SK-N-SH (cell line): ENCODE measurements at regions not wholly inside any gene's neighbourhood (a gene's known extent, or its start where the extent isn't known, plus 50 kb on each side); places are given as distances from the start of the nearest gene placed in this dataset.
"Not testable (repeated sequence)": the region's sequence is repeated elsewhere in the genome, so short reads cannot be mapped to it uniquely, and the experiment has no call there.

Experiments used
- CTCF ChIA-PET: fragments of 300-600, 350-600 bp; formaldehyde crosslinking; extraction: SDS; loops from one replicate; lab custom pipeline; 2021; lab: Yijun Ruan, JAX
- POLR2A ChIA-PET: fragments of 350-600 bp; sonication (Branson Sonifier 250); formaldehyde crosslinking; extraction: SDS; loops from one replicate; lab custom pipeline; 2020; ENCODE audit warnings: antibody characterized with exemption, inconsistent platforms; lab: Yijun Ruan, JAX
- DNase-seq: peaks from one replicate; pipeline ENCODE4 v3.0.0; 2012
- H2AFZ ChIP-seq: fragments of 200-600 bp; sonication (generic); 2 replicates; pipeline ENCODE4 v1.8.1; 2016; ENCODE audit warnings: antibody characterized with exemption, mild to moderate bottlenecking, low read depth
- H3F3A ChIP-seq: fragments of 200-600 bp; sonication (generic); replicated peaks from 2 replicates; pipeline ENCODE3; 2016; ENCODE audit warnings: antibody characterized with exemption, mild to moderate bottlenecking; ENCODE audit not compliant: insufficient read depth
- H3K27ac ChIP-seq, 2 experiments: fragments of 200-500 bp in 1 of 2; fragments of 200-600 bp in 1 of 2; sonication (Bioruptor generic) in 1 of 2; sonication (generic), shearing (Covaris generic) in 1 of 2; 2 replicates each; pipeline versions ENCODE4 v1.5.1 to v1.6.1; 2014 to 2016; ENCODE audit warnings: low read depth in 2 of 2, inconsistent platforms in 1 of 2, low read length in 1 of 2, mild to moderate bottlenecking in 1 of 2, mixed read lengths in 1 of 2
- H3K27me3 ChIP-seq: fragments of 200-600 bp; sonication (generic), shearing (Covaris generic); 2 replicates; pipeline ENCODE4 v1.6.1; 2016; ENCODE audit warnings: mixed run types; ENCODE audit not compliant: insufficient read depth
- H3K36me3 ChIP-seq, 2 experiments: fragments of 200-500 bp in 1 of 2; fragments of 200-600 bp in 1 of 2; sonication (Bioruptor generic) in 1 of 2; sonication (generic) in 1 of 2; replicated peaks in 1 of 2; 2 replicates each; pipeline versions ENCODE3 to v1.5.1; 2014 to 2016; ENCODE audit warnings: low read length in 1 of 2, mild to moderate bottlenecking in 1 of 2; ENCODE audit not compliant: insufficient read depth in 2 of 2, control insufficient read depth in 1 of 2
- H3K4me1 ChIP-seq, 2 experiments: fragments of 200-500 bp in 1 of 2; fragments of 200-600 bp in 1 of 2; sonication (Bioruptor generic) in 1 of 2; sonication (generic), shearing (Covaris generic) in 1 of 2; 2 replicates each; pipeline versions ENCODE4 v1.5.1 to v1.6.1; 2014 to 2016; ENCODE audit warnings: low read depth in 1 of 2, low read length in 1 of 2, mixed run types in 1 of 2; ENCODE audit not compliant: insufficient read depth in 2 of 2, control insufficient read depth in 1 of 2
- H3K4me2 ChIP-seq: fragments of 200-600 bp; sonication (generic), shearing (Covaris generic); 2 replicates; pipeline ENCODE4 v1.6.1; 2017; ENCODE audit warnings: mixed run types
- H3K4me3 ChIP-seq, 2 experiments: fragments of 200-500 bp in 1 of 2; fragments of 200-600 bp in 1 of 2; sonication (Bioruptor generic) in 1 of 2; sonication (generic), shearing (Covaris generic) in 1 of 2; 2 replicates each; pipeline versions ENCODE4 v1.5.1 to v1.8.1; 2014 to 2016; ENCODE audit warnings: low read depth in 2 of 2, inconsistent platforms in 1 of 2, low read length in 1 of 2, mild to moderate bottlenecking in 1 of 2, mixed read lengths in 1 of 2, moderate library complexity in 1 of 2
- H3K79me2 ChIP-seq: fragments of 200-600 bp; sonication (generic); 2 replicates; pipeline ENCODE4 v1.8.1; 2017; ENCODE audit warnings: mild to moderate bottlenecking; ENCODE audit not compliant: insufficient read depth
- H3K9ac ChIP-seq: fragments of 200-600 bp; sonication (generic); 2 replicates; pipeline ENCODE4 v1.6.1; 2017; ENCODE audit warnings: mixed run types
- H3K9me2 ChIP-seq: fragments of 200-600 bp; sonication (generic); 2 replicates; pipeline ENCODE4 v1.6.1; 2017; ENCODE audit warnings: mixed run types
- H3K9me3 ChIP-seq: fragments of 200-600 bp; sonication (generic); 2 replicates; pipeline ENCODE4 v1.6.1; 2017; ENCODE audit warnings: mixed run types, mild to moderate bottlenecking, moderate library complexity
- H4K20me1 ChIP-seq: fragments of 200-600 bp; sonication (generic); 2 replicates; pipeline ENCODE4 v1.6.1; 2017; ENCODE audit warnings: mild to moderate bottlenecking, mixed run types; ENCODE audit not compliant: insufficient read depth
- ELF1 ChIP-seq: IDR thresholded peaks from 2 replicates; pipeline ENCODE4 v1.4.0; 2012
- FOXJ3 ChIP-seq: sonication (generic); formaldehyde crosslinking; IDR thresholded peaks from 2 replicates; pipeline ENCODE4 v1.5.1; 2020; ENCODE audit warnings: mild to moderate bottlenecking, missing genetic modification reagents
- JUND ChIP-seq: IDR thresholded peaks from 2 replicates; pipeline ENCODE4 v1.4.0; 2012
- NFIC ChIP-seq: IDR thresholded peaks from 2 replicates; pipeline ENCODE4 v1.4.0; 2012; ENCODE audit warnings: borderline replicate concordance
- RAD21 ChIP-seq: IDR thresholded peaks from 2 replicates; pipeline ENCODE4 v1.6.1; 2012; ENCODE audit warnings: mild to moderate bottlenecking, low read length
- RFX5 ChIP-seq: IDR thresholded peaks from 2 replicates; pipeline ENCODE4 v1.6.1; 2012; ENCODE audit warnings: mild to moderate bottlenecking, improper control_type of control experiment, low read length
- TEAD4 ChIP-seq: IDR thresholded peaks from 2 replicates; pipeline ENCODE4 v1.4.0; 2012; ENCODE audit warnings: mild to moderate bottlenecking, borderline replicate concordance; ENCODE audit not compliant: insufficient read depth
- WGBS: methylation state at CpG from one replicate; pipeline ENCODE4 v1.1.6; 2017; ENCODE audit warnings: low lambda C conversion rate; 5-methylcytosine and 5-hydroxymethylcytosine counted together

DNA sequence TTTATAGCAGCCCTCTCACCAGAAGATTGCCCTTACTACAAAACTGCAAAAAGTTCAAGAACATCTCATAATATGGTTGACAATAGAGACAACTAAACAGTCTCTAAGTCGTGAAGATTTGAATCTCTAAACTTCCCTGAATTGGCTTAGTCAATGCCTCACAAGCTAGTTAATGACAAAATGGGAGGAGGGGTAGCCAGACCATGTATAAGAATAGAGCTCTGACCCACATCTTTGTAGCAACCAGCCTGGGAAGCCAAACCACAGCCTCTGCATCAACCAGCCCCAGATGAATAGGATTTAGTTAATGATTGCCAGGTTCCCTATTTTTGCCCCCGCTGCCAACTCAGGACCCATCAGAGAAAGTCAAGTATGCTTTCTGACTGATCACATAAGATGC is 1265.9 kb upstream of the PCDH10 start:
- CTCF ChIA-PET: not testable (repeated sequence)

GRCh38 chr4:131925662-131926061 is 1223.4 kb upstream of the PCDH10 start:
- H2AFZ ChIP-seq, H3K27ac ChIP-seq, DNase-seq, POLR2A ChIA-PET, H3K9ac ChIP-seq, H3K9me2 ChIP-seq, H3K4me3 ChIP-seq, H3F3A ChIP-seq, H3K9me3 ChIP-seq, H3K27me3 ChIP-seq, H3K4me1 ChIP-seq, H4K20me1 ChIP-seq, H3K4me2 ChIP-seq, H3K36me3 ChIP-seq, H3K79me2 ChIP-seq, CTCF ChIA-PET: not testable (repeated sequence)
- 1% methylated on average over 2 of the region's 2 CpGs for WGBS

More for the DNA sequence above, 1265.9 kb upstream of the PCDH10 start:
- H3K4me2 ChIP-seq, H3K27ac ChIP-seq, H3K4me1 ChIP-seq, H3K9me3 ChIP-seq, H3K36me3 ChIP-seq, H3K4me3 ChIP-seq, DNase-seq, H3K27me3 ChIP-seq, H3K9ac ChIP-seq, H3K79me2 ChIP-seq, H2AFZ ChIP-seq, H3F3A ChIP-seq, H3K9me2 ChIP-seq, POLR2A ChIA-PET, H4K20me1 ChIP-seq: not testable (repeated sequence)
- WGBS: 0% methylated on average over 2 of the region's 2 CpGs

DNA sequence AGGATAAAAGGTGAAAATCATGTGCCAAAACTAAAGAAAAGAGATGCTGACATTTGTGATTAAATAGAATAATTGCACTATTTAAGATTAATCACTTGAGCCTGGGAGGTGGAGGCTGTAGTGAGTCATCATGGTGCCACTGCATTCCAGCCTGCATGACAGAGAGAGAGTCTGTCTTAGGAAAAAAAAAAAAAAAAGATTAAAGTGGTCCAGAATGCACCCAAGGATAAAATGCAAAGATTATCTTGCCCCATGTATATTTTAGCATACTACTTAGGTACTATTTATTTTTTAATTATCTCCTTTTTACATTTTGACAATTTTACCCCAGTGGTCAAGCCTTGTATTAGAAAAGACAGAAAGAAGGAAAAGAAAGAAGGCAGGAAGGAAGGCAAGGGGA is 1181.4 kb upstream of the PCDH10 start:
- H4K20me1 ChIP-seq, H3K4me1 ChIP-seq, H3F3A ChIP-seq, H2AFZ ChIP-seq, H3K4me2 ChIP-seq, H3K9me3 ChIP-seq, H3K79me2 ChIP-seq, POLR2A ChIA-PET, CTCF ChIA-PET, H3K9ac ChIP-seq, H3K27ac ChIP-seq, DNase-seq, H3K36me3 ChIP-seq, H3K27me3 ChIP-seq, H3K9me2 ChIP-seq, H3K4me3 ChIP-seq: not testable (repeated sequence)

DNA sequence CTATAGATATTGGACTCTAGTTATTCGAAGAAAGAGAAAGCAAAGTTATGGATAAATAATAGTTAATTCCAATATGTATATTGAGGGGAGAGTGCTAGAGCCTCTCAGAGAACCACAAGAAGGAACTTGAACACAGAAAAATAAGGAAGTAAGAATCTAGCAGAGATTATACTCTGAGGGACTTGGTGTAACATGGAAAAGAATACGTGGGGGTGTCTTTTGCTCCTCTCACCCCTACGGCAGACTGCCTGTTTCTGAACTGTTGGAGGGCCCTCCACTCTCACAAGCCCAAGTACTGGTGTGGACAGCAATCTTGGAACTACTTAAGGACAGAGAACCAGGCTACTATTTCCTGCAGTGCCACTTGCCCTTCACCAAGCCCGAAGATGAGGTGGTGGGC is 1174.4 kb upstream of the PCDH10 start:
- POLR2A ChIA-PET: no interaction called here
- H3K4me3 ChIP-seq: no peak overlapping the region
- no peak for TF ChIP-seq ELF1
- no peak for TF ChIP-seq NFIC
- TF ChIP-seq RAD21: no peak
- TF ChIP-seq RFX5: no peak
- no peak for TF ChIP-seq JUND
- no peak for TF ChIP-seq FOXJ3 (CRISPR knock-in tag)
- no peak for TF ChIP-seq TEAD4
- WGBS: 9% methylated on average over 4 of the region's 4 CpGs
- H3K27ac ChIP-seq: no peak overlapping the region
- H3K36me3 ChIP-seq: no peaks in the 10 kb centered on the region
- H2AFZ ChIP-seq: no peak overlapping the region
- H3K9me3 ChIP-seq: peaks cover 4% of the 10 kb centered on the region; the same call in 1 of the 2 replicates
- no peaks in the 10 kb centered on the region for H4K20me1 ChIP-seq
- no peaks in the 10 kb centered on the region for H3K27me3 ChIP-seq
- DNase-seq: no peak
- H3K79me2 ChIP-seq: no peaks in the 10 kb centered on the region
- H3K9me2 ChIP-seq: no peaks in the 10 kb centered on the region
- CTCF ChIA-PET: no interaction called here
- no peak overlapping the region for H3K4me2 ChIP-seq
- H3K9ac ChIP-seq: no peak overlapping the region
- no peaks in the 10 kb centered on the region for H3F3A ChIP-seq
- no peaks in the 10 kb centered on the region for H3K4me1 ChIP-seq

DNA sequence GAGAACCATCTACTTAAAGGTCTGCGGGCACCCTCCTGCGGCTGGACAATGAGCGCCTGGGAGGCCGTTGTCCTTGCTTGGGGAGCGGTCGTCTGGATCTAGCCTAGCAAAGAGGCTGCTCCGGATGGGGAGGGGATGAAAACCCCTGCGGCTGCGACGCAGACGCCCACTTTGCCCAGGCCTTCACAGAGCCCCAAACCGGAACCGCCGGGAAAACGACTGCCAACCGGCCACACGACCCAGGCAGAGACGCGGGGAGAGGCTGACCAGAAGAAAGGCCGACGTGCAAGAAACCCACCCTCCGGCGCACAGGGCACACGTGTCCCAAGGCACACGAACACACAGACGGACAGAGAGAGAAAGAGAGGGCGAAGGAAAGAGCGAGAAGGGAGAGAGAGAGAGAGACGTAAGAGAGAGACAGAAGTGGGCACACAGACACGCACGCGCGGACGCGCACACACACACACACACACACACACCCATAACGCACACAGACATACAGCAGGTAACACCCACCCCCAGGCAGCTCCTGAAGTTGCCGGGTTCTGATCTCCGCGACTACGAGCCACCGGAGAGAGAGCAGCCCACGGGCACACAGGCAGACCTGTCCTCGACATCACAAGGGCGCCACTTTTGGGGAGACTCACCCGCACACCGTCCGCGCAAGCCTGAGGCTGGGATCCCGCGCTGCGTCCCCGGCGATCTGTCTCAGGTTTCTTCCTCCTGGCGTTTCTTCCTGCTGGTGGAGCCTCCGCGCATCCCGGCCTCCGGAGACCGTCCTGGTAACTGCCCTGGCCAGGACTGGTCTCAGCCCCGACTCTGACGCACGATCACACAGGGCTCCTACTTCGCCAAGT is 1173.6 kb upstream of the PCDH10 start:
- H3K36me3 ChIP-seq, H3K79me2 ChIP-seq, H2AFZ ChIP-seq, H3K4me2 ChIP-seq, H3K4me3 ChIP-seq, H3K9ac ChIP-seq, H3K9me3 ChIP-seq, CTCF ChIA-PET, H3K27ac ChIP-seq, H3F3A ChIP-seq, H4K20me1 ChIP-seq, H3K9me2 ChIP-seq, H3K4me1 ChIP-seq, DNase-seq, POLR2A ChIA-PET, H3K27me3 ChIP-seq: not testable (repeated sequence)
- 67% methylated on average over 44 of the region's 63 CpGs for WGBS
